GM12875 (cell line): ENCODE measurements at regions not wholly inside any gene's neighbourhood (a gene's known extent, or its start where the extent isn't known, plus 50 kb on each side); places are given as distances from the start of the nearest gene placed in this dataset.
"Not testable (repeated sequence)": the region's sequence is repeated elsewhere in the genome, so short reads cannot be mapped to it uniquely, and the experiment has no call there.

ENCODE experiments used
- H3K4me3 ChIP-seq: one replicate; pipeline ENCODE4 v1.5.1; 2011; ENCODE audit warnings: low read depth, low read length, control low read depth
- TF ChIP-seq, protein P1 (sequence below): IDR thresholded peaks from 2 replicates; pipeline ENCODE4 v1.5.1; 2011; ENCODE audit warnings: low read depth, mild to moderate bottlenecking, control low read depth, inconsistent platforms, low read length, moderate library complexity, borderline replicate concordance; ENCODE audit not compliant: insufficient read depth

GRCh38 chr6:82442061-82442719, 78.6 kb downstream of the TPBG start:
- TF ChIP-seq, protein P1, sequence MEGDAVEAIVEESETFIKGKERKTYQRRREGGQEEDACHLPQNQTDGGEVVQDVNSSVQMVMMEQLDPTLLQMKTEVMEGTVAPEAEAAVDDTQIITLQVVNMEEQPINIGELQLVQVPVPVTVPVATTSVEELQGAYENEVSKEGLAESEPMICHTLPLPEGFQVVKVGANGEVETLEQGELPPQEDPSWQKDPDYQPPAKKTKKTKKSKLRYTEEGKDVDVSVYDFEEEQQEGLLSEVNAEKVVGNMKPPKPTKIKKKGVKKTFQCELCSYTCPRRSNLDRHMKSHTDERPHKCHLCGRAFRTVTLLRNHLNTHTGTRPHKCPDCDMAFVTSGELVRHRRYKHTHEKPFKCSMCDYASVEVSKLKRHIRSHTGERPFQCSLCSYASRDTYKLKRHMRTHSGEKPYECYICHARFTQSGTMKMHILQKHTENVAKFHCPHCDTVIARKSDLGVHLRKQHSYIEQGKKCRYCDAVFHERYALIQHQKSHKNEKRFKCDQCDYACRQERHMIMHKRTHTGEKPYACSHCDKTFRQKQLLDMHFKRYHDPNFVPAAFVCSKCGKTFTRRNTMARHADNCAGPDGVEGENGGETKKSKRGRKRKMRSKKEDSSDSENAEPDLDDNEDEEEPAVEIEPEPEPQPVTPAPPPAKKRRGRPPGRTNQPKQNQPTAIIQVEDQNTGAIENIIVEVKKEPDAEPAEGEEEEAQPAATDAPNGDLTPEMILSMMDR: no peak
- H3K4me3 ChIP-seq: no peak overlapping the region

DNA sequence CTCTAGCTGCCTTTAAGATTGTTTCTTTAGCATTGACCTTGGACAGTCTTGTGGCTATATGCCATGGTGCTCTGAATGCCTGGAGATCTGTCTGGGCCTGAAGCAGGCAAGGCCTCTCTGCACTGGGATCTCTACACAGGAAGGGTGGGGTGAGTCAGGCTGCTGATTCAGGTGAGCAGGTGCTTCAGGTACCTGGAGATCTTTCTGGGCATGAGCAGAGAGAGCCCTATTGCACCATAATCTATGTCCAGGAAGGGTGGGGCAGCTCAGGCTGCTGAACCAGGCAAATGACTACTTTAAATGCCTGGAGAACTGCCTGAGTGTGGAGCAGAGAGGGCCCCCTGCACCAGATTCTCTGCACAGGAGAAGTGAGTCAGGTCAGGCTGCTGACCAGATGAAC, 94.5 kb downstream of the TPBG start:
- TF ChIP-seq, protein P1: no peak
- no peak overlapping the region for H3K4me3 ChIP-seq

- TF ChIP-seq, protein P1: no peak
- no peak overlapping the region for H3K4me3 ChIP-seq
Measured at GRCh38 chr6:82458705-82459104, 95.1 kb downstream of the TPBG start.

- H3K4me3 ChIP-seq: no peak overlapping the region
Measured at GRCh38 chr6:82461536-82461935, 97.9 kb downstream of the TPBG start.

GRCh38 chr6:82467338-82467737, 103.7 kb downstream of the TPBG start:
- H3K4me3 ChIP-seq: no peak overlapping the region
- TF ChIP-seq, protein P1: no peak

More at GRCh38 chr6:82461536-82461935, 97.9 kb downstream of the TPBG start:
- TF ChIP-seq, protein P1: no peak

GRCh38 chr6:82470123-82470522, 106.5 kb downstream of the TPBG start:
- H3K4me3 ChIP-seq: not testable (repeated sequence)

GRCh38 chr6:82475106-82475505, 111.5 kb downstream of the TPBG start:
- not testable (repeated sequence) for H3K4me3 ChIP-seq

DNA sequence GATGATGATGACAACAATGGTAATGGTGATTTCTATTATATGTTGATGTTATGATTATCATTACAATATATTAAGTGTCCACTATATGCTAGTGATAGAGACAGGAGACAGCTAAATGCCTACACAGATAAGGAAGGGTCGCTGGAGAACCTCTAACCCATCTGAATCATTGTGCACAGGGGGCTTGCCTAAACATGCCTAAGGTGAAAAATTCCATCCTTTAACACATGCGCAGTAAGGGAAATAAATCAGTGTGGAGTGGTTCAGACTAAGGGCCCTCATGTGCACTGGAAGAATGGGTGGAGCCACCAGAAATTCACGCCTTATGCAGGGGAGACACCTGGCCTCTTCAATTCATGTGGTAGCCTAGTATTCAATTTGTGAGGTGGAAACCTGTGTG, 120.4 kb downstream of the TPBG start:
- H3K4me3 ChIP-seq: no peak overlapping the region
- TF ChIP-seq, protein P1: no peak
